ENCODE measurements at regions not wholly inside any gene's neighbourhood (a gene's known extent, or its start where the extent isn't known, plus 50 kb on each side); places are given as distances from the start of the nearest gene placed in this dataset.

DNA sequence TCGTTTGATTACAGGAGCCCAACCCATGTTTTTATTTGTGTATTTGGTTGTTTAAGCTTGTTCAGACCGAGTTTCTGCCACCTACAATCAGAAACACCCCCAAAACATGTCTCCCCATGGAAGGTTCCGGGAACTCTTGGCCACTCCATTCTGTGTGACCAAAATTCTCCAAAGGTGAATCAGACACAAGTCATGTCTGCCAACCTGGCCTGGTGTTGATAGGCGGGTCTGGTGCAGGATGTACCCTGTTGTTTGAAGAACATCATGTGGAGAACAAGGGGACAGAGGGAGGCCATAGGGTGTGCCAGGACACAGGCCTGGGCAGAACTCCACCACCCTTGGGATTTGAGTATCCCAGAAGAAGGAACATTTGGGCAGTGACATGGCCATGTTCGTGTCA, 147.1 kb upstream of the MYL2 start:
- POLR2A ChIA-PET, result no interaction called here
- Histone ChIP-seq H3K4me3 (ENCODE audit: low read depth, low read length) (no peak overlapping the region), H3K36me3 (ENCODE audit: control insufficient read depth, insufficient read depth, low read length) (no peaks in the 10 kb centered on the region), H3K27me3 (ENCODE audit: control insufficient read depth, insufficient read depth, low read length) (no peaks in the 10 kb centered on the region)
- CTCF ChIA-PET, result no interaction called here
- DNase-seq (ENCODE audit: low read depth), result no peak
- TF ChIP-seq, protein P1, sequence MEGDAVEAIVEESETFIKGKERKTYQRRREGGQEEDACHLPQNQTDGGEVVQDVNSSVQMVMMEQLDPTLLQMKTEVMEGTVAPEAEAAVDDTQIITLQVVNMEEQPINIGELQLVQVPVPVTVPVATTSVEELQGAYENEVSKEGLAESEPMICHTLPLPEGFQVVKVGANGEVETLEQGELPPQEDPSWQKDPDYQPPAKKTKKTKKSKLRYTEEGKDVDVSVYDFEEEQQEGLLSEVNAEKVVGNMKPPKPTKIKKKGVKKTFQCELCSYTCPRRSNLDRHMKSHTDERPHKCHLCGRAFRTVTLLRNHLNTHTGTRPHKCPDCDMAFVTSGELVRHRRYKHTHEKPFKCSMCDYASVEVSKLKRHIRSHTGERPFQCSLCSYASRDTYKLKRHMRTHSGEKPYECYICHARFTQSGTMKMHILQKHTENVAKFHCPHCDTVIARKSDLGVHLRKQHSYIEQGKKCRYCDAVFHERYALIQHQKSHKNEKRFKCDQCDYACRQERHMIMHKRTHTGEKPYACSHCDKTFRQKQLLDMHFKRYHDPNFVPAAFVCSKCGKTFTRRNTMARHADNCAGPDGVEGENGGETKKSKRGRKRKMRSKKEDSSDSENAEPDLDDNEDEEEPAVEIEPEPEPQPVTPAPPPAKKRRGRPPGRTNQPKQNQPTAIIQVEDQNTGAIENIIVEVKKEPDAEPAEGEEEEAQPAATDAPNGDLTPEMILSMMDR (IDR thresholded peaks at IDR 0.05; ENCODE audit: insufficient read depth, low read depth, low read length), result no peak

- TF ChIP-seq, protein P1 (IDR thresholded peaks at IDR 0.05; ENCODE audit: insufficient read depth, low read depth, low read length), result no peak
- H3K27me3 ChIP-seq (ENCODE audit: control insufficient read depth, insufficient read depth, low read length), result no peaks in the 10 kb centered on the region
- ChIA-PET CTCF (no interaction called here), POLR2A (no interaction called here)
- no peaks in the 10 kb centered on the region for H3K36me3 ChIP-seq (ENCODE audit: control insufficient read depth, insufficient read depth, low read length)
- no peak overlapping the region for H3K4me3 ChIP-seq (ENCODE audit: low read depth, low read length)
- no peak for DNase-seq (ENCODE audit: low read depth)
Observed at GRCh38 chr12:111066744-111067437, 146.5 kb upstream of the MYL2 start.

DNA sequence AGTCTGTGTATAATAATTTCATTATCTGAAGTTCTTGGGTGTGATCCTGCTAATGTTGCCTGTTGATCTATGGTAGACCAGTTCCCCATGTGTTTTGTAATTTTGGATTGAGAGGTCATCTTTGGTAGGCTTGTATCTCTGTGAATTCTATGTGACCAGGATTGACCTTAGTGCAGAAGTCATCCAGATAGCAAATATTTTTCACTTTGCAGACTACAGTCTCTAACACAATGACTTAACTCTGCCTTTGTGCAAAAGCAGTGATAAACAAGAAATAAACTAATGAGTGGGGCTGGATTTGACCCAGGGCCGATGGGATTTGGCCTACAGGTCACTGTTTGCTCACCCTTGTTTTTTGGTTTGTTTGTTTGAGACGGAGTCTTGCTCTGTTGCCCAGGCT, 144.6 kb upstream of the MYL2 start:
- H3K36me3 ChIP-seq (ENCODE audit: control insufficient read depth, insufficient read depth, low read length), result no peaks in the 10 kb centered on the region
- POLR2A ChIA-PET, result no interaction called here
- no peak for DNase-seq (ENCODE audit: low read depth)
- H3K27me3 ChIP-seq (ENCODE audit: control insufficient read depth, insufficient read depth, low read length), result no peaks in the 10 kb centered on the region
- CTCF ChIA-PET, result interaction anchor here (1.2 kb wide), 1 partner anchor 11 kb away, joined by 3 read pairs; no protein-coding TSS in a partner anchor
- TF ChIP-seq, protein P1 (IDR thresholded peaks at IDR 0.05; ENCODE audit: insufficient read depth, low read depth, low read length), result no peak
- no peak overlapping the region for H3K4me3 ChIP-seq (ENCODE audit: low read depth, low read length)

DNA sequence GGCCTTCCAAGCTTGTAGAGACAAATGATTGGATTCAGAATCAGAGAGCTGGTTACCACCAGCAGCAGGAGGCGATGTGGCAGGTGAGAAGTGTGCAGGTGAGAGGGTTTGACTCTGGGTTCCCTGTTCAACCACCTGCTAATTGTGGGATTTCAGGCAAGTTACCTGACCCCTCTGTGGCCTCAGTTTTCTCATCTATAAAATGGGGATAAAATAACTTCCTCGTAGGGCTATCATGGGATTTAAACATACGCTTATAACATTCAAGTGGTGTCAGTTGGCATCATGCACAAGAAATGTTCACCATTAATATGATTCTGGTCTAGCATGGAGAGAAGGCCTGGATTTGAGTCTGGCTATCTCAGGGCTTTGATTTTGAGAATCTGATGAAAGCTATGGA, 143.8 kb upstream of the MYL2 start:
- ChIA-PET CTCF (interaction anchor here (1.2 kb wide), 1 partner anchor 10 kb away, joined by 3 read pairs; no protein-coding TSS in a partner anchor), POLR2A (no interaction called here)
- TF ChIP-seq, protein P1 (IDR thresholded peaks at IDR 0.05; ENCODE audit: insufficient read depth, low read depth, low read length), result no peak
- H3K4me3 ChIP-seq (ENCODE audit: low read depth, low read length), result no peak overlapping the region
- no peaks in the 10 kb centered on the region for H3K36me3 ChIP-seq (ENCODE audit: control insufficient read depth, insufficient read depth, low read length)
- H3K27me3 ChIP-seq (ENCODE audit: control insufficient read depth, insufficient read depth, low read length), result no peaks in the 10 kb centered on the region
- DNase-seq (ENCODE audit: low read depth), result no peak

GRCh38 chr12:111063295-111064026, 143.1 kb upstream of the MYL2 start:
- ChIA-PET CTCF (no interaction called here), POLR2A (no interaction called here)
- H3K4me3 ChIP-seq (ENCODE audit: low read depth, low read length), result no peak overlapping the region
- TF ChIP-seq, protein P1 (IDR thresholded peaks at IDR 0.05; ENCODE audit: insufficient read depth, low read depth, low read length), result no peak
- DNase-seq (ENCODE audit: low read depth), result no peak
- H3K27me3 ChIP-seq (ENCODE audit: control insufficient read depth, insufficient read depth, low read length), result no peaks in the 10 kb centered on the region
- no peaks in the 10 kb centered on the region for H3K36me3 ChIP-seq (ENCODE audit: control insufficient read depth, insufficient read depth, low read length)
